ENCODE measurements at regions not wholly inside any gene's neighbourhood (a gene's known extent, or its start where the extent isn't known, plus 50 kb on each side); places are given as distances from the start of the nearest gene placed in this dataset.

- TF ChIP-seq CTCF (IDR thresholded peaks at IDR 0.05; ENCODE audit: low read length): no peak
- TF ChIP-seq EZH2 (IDR thresholded peaks at IDR 0.05; ENCODE audit: borderline replicate concordance, low read length): no peak
These were observed 174.0 kb downstream of the MREG start for GRCh38 chr2:215839309-215839708.
